B cell (primary cell): ENCODE measurements at regions not wholly inside any gene's neighbourhood (a gene's known extent, or its start where the extent isn't known, plus 50 kb on each side); places are given as distances from the start of the nearest gene placed in this dataset.

ENCODE experiments used
- ATAC-seq: fragments of 200-7000 bp; cut with Tn5 transposase; one replicate; pipeline ENCODE4 v1.10.0; 2021; ENCODE audit warnings: low read depth, mild to moderate bottlenecking, moderate number of reproducible peaks, moderate library complexity
- CTCF ChIA-PET: fragments of 350-600 bp; sonication (Branson Sonifier 250); formaldehyde crosslinking; loops from one replicate; lab custom pipeline; 2021; ENCODE audit warnings: antibody characterized with exemption, inconsistent platforms; lab: Charles Lee
- POLR2A ChIA-PET: fragments of 350-600 bp; sonication (Branson Sonifier 250); formaldehyde crosslinking; loops from one replicate; lab custom pipeline; 2021; ENCODE audit warnings: antibody characterized with exemption; lab: Charles Lee
- DNase-seq: peaks from one replicate; pipeline ENCODE4 v3.0.0; 2013
- H2AFZ ChIP-seq: 2 replicates; pipeline ENCODE4 v1.6.1; 2012; ENCODE audit warnings: mild to moderate bottlenecking, low read depth, low read length; ENCODE audit not compliant: insufficient read depth, poor library complexity, severe bottlenecking
- H3K27ac ChIP-seq, 2 donors: 1 replicate in 1 of 2; 2 replicates in 1 of 2; pipeline ENCODE4 v1.5.1; 2012 to 2013; ENCODE audit warnings: low read length in 2 of 2, mild to moderate bottlenecking in 2 of 2, moderate library complexity in 1 of 2
- H3K27me3 ChIP-seq, 4 experiments: fragments of 200-600 bp in 1 of 4; sonication (generic) in 1 of 4; replicated peaks in 1 of 4; 1 replicate in 2 of 4; 2 replicates in 2 of 4; pipeline versions ENCODE4 v1.6.1 to v1.7.0; 2013 to 2016; ENCODE audit warnings: low read length in 3 of 4, mild to moderate bottlenecking in 2 of 4, mixed read lengths in 1 of 4, moderate library complexity in 1 of 4; ENCODE audit not compliant: insufficient read depth in 4 of 4, control insufficient read depth in 3 of 4; ENCODE audit errors: control extremely low read depth in 1 of 4
- H3K36me3 ChIP-seq, 2 experiments: replicated peaks in 1 of 2; 1 replicate in 1 of 2; 2 replicates in 1 of 2; pipeline versions ENCODE4 v1.6.1 to v1.7.1; 2013; ENCODE audit warnings: low read length in 1 of 2; ENCODE audit not compliant: insufficient read depth in 2 of 2, control insufficient read depth in 1 of 2; ENCODE audit errors: control extremely low read depth in 1 of 2, extremely low read depth in 1 of 2
- H3K4me1 ChIP-seq, 2 donors: fragments of 200-600 bp in 1 of 2; sonication (generic) in 1 of 2; 1 replicate in 1 of 2; 2 replicates in 1 of 2; pipeline versions ENCODE4 v1.5.1 to v1.6.1; 2013 to 2017; ENCODE audit warnings: low read length in 2 of 2; ENCODE audit not compliant: control insufficient read depth in 2 of 2, insufficient read depth in 2 of 2
- H3K4me2 ChIP-seq: replicated peaks from 2 replicates; pipeline ENCODE3; 2012; ENCODE audit warnings: mild to moderate bottlenecking, low read depth, low read length; ENCODE audit not compliant: poor library complexity, severe bottlenecking
- H3K4me3 ChIP-seq, 5 experiments: fragments of 200-600 bp in 1 of 5; sonication (generic) in 1 of 5; 1 replicate in 3 of 5; 2 replicates in 2 of 5; pipeline versions ENCODE4 v1.5.1 to v1.7.0; 2011 to 2016; ENCODE audit warnings: low read length in 4 of 5, mild to moderate bottlenecking in 4 of 5, low read depth in 2 of 5, control low read depth in 1 of 5, moderate library complexity in 1 of 5; ENCODE audit not compliant: insufficient read depth in 1 of 5; ENCODE audit errors: control extremely low read depth in 1 of 5, extremely low read depth in 1 of 5
- H3K79me2 ChIP-seq: fragments of 200-600 bp; sonication (generic); one replicate; pipeline ENCODE4 v1.6.0; 2016; ENCODE audit warnings: low read length; ENCODE audit not compliant: control insufficient read depth, insufficient read depth
- H3K9ac ChIP-seq: fragments of 200-600 bp; sonication (generic); 2 replicates; pipeline ENCODE4 v1.6.1; 2017; ENCODE audit warnings: mild to moderate bottlenecking, low read length, moderate library complexity
- H3K9me3 ChIP-seq, 3 donors: one replicate each; pipeline versions ENCODE4 v1.6.1 to v1.7.1; 2013; ENCODE audit warnings: low read length in 2 of 3; ENCODE audit not compliant: control insufficient read depth in 2 of 3, insufficient read depth in 1 of 3; ENCODE audit errors: control extremely low read depth in 1 of 3
- H4K20me1 ChIP-seq: 2 replicates; pipeline ENCODE4 v1.6.0; 2012; ENCODE audit warnings: mild to moderate bottlenecking, low read length; ENCODE audit not compliant: insufficient read depth, control insufficient read depth, poor library complexity, severe bottlenecking
- H3K27ac Mint-ChIP-seq: one replicate; pipeline ENCODE4 v1.8.0; 2021; ENCODE audit warnings: mixed read lengths
- H3K27me3 Mint-ChIP-seq: one replicate; pipeline ENCODE4 v1.8.0; 2021; ENCODE audit warnings: mixed read lengths
- H3K4me1 Mint-ChIP-seq: one replicate; pipeline ENCODE4 v1.8.0; 2021; ENCODE audit warnings: mixed read lengths
- H3K4me3 Mint-ChIP-seq: one replicate; pipeline ENCODE4 v1.8.0; 2021; ENCODE audit warnings: mixed read lengths
- H3K9me3 Mint-ChIP-seq: one replicate; pipeline ENCODE4 v1.8.0; 2022; ENCODE audit warnings: mixed read lengths; ENCODE audit not compliant: insufficient read depth
- CTCF ChIP-seq: fragments of 200-600 bp; IDR thresholded peaks from one replicate; pipeline ENCODE4 v1.8.0; 2022; ENCODE audit warnings: antibody characterized with exemption, mild to moderate bottlenecking
- EZH2 ChIP-seq: IDR thresholded peaks from 2 replicates; pipeline ENCODE4 v1.6.1; 2012; ENCODE audit warnings: borderline replicate concordance, low read depth, mild to moderate bottlenecking, moderate library complexity, low read length; ENCODE audit not compliant: insufficient read depth, poor library complexity, severe bottlenecking
- WGBS: methylation state at CpG from one replicate; pipeline ENCODE4 v1.1.5; 2013; ENCODE audit warnings: missing lambda C conversion rate; ENCODE audit not compliant: insufficient coverage; 5-methylcytosine and 5-hydroxymethylcytosine counted together
- intact Hi-C: fragments of 100-400 bp; cut with micrococcal nuclease; formaldehyde crosslinking; loops from one replicate; pipeline ENCODE4 v1.10.0; 2022

- peak overlapping the region; percentile 32 for H2AFZ ChIP-seq
- H3K9me3 ChIP-seq, result no peaks in the 10 kb centered on the region
- H3K4me1 ChIP-seq, result peaks cover 0 to 4% of the 10 kb centered on the region in 2 donors
- ChIA-PET POLR2A (no interaction called here), CTCF (no interaction called here)
- no peak for DNase-seq
- Mint-ChIP-seq H3K4me3 (no peak overlapping the region), H3K27ac (no peak overlapping the region), H3K9me3 (peaks cover 3% of the 10 kb centered on the region), H3K4me1 (peaks cover 9% of the 10 kb centered on the region), H3K27me3 (peaks cover 4% of the 10 kb centered on the region)
- H3K27ac ChIP-seq, result no peak overlapping the region
- no peak overlapping the region for H3K4me3 ChIP-seq
- intact Hi-C loops, result no loop called here
- no peaks in the 10 kb centered on the region for H4K20me1 ChIP-seq
- no peak overlapping the region for H3K4me2 ChIP-seq
- no peak overlapping the region for H3K9ac ChIP-seq
- no peaks in the 10 kb centered on the region for H3K36me3 ChIP-seq
- H3K27me3 ChIP-seq, result no peaks in the 10 kb centered on the region
- ATAC-seq, result no peak
- TF ChIP-seq CTCF (no peak), EZH2 (no peak)
- H3K79me2 ChIP-seq, result no peaks in the 10 kb centered on the region
Observed at GRCh38 chr5:35477321-35477720, 140.3 kb upstream of the SPEF2 start.

GRCh38 chr5:35476797-35477196, 140.9 kb upstream of the SPEF2 start:
- peaks cover 0 to 4% of the 10 kb centered on the region in 2 donors for H3K4me1 ChIP-seq
- 100% methylated on average over 1 of the region's 1 CpG for WGBS
- H3K4me3 Mint-ChIP-seq, result no peak overlapping the region
- no peak overlapping the region for H3K4me2 ChIP-seq
- peaks cover 9% of the 10 kb centered on the region for H3K4me1 Mint-ChIP-seq
- H3K27ac Mint-ChIP-seq, result no peak overlapping the region
- peaks cover 4% of the 10 kb centered on the region for H3K27me3 Mint-ChIP-seq
- no peaks in the 10 kb centered on the region for H3K36me3 ChIP-seq
- H3K9me3 Mint-ChIP-seq, result peaks cover 3% of the 10 kb centered on the region
- no peaks in the 10 kb centered on the region for H3K27me3 ChIP-seq
- no peak for DNase-seq
- H3K4me3 ChIP-seq, result no peak overlapping the region
- no peaks in the 10 kb centered on the region for H3K9me3 ChIP-seq
- ChIA-PET CTCF (no interaction called here), POLR2A (no interaction called here)
- H3K27ac ChIP-seq, result no peak overlapping the region
- intact Hi-C loops, result no loop called here
- no peak overlapping the region for H3K9ac ChIP-seq
- no peaks in the 10 kb centered on the region for H4K20me1 ChIP-seq
- no peaks in the 10 kb centered on the region for H3K79me2 ChIP-seq
- no peak overlapping the region for H2AFZ ChIP-seq
- TF ChIP-seq CTCF (no peak), EZH2 (no peak)
- no peak for ATAC-seq
